DOHH2 (cell line): ENCODE measurements at regions not wholly inside any gene's neighbourhood (a gene's known extent, or its start where the extent isn't known, plus 50 kb on each side); places are given as distances from the start of the nearest gene placed in this dataset.
"Not testable (repeated sequence)": the region's sequence is repeated elsewhere in the genome, so short reads cannot be mapped to it uniquely, and the experiment has no call there.

Source experiments
- CTCF ChIP-seq: fragments of 200-600 bp; sonication (generic); IDR thresholded peaks from one replicate; pipeline ENCODE4 v1.5.1; 2014; ENCODE audit warnings: antibody characterized with exemption, mild to moderate bottlenecking, low read depth, low read length; ENCODE audit not compliant: poor library complexity, severe bottlenecking
- EZH2phosphoT487 ChIP-seq: fragments of 200-600 bp; sonication (generic); IDR thresholded peaks from 2 replicates; pipeline ENCODE4 v1.6.1; 2017; ENCODE audit warnings: borderline replicate concordance, mild to moderate bottlenecking, antibody characterized with exemption, low read length, moderate library complexity, mixed read lengths

DNA sequence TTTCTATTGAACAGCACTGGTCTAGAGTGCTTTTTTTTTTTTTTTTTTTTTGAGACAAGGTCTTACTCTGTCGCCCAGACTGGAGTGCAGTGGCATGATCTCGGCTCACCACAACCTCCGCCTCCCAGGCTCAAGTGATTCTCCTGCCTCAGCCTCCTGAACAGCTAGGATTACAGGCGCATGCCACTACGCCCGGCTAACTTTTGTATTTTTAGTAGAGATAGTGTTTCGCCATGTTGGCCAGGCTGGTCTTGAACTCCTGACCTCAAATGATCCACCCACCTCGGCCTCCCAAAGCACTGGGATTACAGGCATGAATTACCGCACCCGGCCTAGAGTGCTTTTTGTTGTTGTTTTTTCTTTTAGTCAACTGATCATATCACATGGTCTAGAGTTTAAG is 79.0 kb upstream of the LRPPRC start:
- TF ChIP-seq CTCF, EZH2phosphoT487: not testable (repeated sequence)
